DMS153 (cell line): ENCODE measurements at regions not wholly inside any gene's neighbourhood (a gene's known extent, or its start where the extent isn't known, plus 50 kb on each side); places are given as distances from the start of the nearest gene placed in this dataset.
"Not testable (repeated sequence)": the region's sequence is repeated elsewhere in the genome, so short reads cannot be mapped to it uniquely, and the experiment has no call there.

Experiments used
- DNase-seq: peaks from one replicate; lab custom pipeline; 2025; lab: John Stamatoyannopoulos, UW

DNA sequence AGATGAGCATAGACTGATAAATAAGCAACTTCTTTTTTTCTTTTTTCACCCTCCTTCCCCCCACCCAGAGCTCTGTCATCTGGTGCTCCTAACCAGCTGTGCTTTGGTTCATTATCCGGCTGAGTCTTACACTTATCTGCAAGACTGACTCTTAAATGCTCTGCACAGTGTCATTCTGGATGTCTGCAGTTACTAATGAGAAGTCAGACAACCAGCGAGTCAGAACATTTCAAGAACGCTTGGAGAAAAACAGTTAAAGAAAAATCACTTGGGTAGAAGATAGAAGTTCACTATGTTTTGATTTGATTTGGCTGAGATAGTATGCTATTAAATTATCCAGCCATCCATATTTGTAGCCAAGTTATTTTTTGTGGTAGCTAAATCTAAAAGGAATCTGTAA lies 328.9 kb upstream of the PRICKLE1 start:
- no peak for DNase-seq

DNA sequence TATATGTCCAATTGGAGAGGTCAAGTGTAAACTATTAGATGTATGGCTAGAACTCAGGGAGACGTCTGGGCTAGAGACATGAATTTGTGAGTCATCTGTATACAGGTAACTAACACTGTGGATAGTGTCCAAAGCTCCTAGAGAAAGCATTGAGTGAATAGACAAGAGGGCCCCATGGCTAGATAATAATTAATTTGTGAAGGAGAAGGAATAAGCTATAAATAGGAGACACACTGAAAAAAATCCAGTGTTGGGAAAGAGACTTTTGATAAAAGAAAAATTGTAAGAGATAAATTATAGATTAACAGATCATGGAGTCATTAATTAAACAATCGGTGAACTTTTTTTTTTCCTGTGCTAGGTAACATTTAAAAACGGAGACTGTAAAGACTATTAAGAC lies 326.6 kb upstream of the PRICKLE1 start:
- DNase-seq, result no peak

DNA sequence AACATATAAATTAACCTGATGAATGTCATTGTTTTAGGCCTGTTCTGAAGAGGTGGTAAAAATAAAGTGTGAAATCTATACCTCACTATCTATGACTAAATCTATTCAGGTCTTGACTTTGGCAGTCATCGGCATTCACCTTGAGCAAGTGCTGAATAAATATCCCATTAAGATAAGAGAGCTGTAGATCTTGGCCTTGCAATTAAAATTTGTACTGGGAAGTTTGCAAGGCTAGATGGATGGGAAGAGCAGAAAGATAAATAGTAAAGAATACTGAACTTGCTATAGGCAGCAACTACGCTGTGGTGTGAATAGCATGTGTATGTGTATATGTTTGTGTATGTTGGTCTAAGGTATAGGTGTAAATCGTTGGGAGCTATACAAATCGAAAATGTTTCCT lies 325.9 kb upstream of the PRICKLE1 start:
- DNase-seq, result no peak

DNA sequence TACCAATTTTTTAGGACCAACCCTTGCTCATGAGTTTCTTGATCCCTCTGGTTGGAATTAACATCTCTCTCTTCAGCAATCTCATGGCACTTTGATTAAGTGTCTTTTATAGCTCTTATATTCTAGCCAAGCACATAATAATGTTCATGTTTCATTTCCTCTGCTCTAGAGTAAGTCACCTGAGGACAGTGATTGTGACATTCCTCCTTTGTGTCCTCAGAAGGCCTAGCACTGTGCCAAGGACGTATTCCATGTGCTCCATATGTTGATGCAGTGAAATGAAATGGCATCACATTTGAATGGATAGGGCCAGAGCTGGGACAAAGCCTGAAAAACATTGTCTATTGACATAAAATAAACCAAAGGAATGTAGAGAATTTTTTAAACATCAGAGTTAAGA lies 322.8 kb upstream of the PRICKLE1 start:
- DNase-seq, result no peak

DNA sequence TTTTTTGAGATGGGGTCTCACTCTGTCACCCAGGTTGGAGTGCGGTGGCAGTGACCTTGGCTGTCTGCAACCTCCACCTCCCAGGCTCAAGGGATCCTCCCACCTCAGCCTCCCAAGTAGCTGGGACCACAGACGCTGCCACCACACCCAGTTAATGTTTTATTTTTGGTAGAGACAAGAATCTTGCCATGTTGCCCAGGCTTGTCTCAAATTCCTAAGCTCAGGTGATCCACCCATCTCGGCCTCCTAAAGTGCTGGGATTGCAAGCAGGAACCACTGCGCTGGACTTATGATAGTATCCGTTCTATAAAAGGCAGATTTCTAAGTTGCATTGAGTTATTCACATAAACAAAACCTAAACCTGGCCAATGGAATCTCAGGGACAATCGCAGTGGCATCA lies 321.1 kb upstream of the PRICKLE1 start:
- DNase-seq, result no peak

DNA sequence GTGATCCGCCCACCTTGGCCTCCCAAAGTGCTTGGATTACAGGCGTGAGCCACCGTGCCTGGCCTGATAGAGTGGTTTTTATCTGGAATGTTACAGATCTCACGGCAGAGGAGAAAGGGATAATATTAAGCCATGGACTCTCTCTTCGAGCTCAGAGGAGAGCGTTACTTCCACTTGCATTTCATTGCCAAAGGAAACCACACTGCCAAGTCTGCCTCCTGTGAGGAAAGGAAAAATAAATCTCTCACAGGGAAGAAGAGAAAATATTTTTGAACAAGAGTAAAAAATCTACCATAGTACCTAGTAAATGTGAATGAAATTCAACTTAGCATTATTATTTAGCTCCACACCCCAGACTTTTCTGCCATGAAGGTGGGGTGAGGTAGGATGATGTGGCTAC lies 319.2 kb upstream of the PRICKLE1 start:
- DNase-seq, result no peak

DNA sequence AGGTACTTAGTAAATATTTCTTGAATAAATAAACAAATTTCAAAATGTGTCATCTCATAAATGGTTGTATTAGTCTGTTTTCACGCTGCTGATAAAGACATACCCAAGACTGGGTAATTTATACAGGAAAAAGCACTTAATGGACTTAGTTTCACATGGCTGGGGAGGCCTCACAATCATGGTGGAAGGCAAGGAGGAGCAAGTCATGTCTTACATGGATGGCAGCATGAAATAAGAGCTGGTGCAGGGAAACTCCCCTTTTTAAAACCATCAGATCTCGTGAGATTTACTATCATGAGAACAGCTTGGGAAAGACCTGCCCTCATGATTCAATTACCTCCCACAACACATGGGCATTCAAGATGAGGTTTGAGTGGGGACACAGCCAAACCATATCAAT lies 317.3 kb upstream of the PRICKLE1 start:
- not testable (repeated sequence) for DNase-seq

DNA sequence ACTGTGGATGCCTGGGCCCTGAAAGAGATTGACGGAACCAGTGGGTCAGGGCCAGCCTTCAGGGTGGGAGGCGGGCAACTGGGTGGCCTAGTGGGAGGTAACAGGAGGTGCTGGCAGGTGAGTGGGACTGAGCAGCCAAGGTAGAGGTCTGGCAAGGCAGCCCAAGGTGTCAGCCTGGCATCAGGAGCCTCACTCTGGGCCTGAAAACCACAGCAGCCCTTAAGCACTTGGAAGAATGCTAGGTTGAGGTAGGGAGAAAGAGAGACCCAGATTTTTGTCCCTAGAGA lies 315.8 kb upstream of the PRICKLE1 start:
- DNase-seq, result no peak

DNA sequence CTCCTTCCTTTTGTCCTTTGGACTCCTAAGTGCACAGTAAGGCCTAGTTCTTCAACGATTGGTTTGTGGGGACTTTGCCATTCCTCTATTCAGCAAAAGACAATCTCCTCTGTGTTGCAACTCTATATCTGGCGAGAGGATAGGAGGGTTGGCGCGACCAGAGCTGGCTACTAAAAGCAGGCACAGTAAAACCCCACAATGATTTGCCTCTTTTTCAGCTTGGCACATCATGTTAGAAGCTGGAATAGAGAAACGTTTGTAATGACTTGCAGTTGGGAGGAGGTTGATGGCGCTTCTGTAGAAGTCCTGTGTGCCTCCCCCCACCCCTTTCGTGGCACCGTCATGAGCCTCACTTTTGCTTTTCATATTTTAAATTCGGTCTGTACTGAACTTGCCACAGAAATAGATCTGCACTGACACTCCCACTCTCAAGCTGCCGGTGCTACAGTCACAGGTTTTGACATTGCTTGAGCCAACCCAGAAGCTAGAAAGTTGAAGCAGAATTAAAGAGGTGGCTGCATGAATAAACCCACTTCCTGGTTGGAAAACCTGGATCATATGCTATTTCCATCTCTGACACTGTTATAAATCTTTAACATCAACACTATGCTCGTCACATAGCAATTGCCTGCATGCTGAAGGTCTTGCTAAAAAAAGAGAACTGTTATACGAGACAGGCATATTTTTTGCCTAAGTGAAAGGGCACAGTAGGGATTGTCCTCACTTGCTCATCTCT lies 315.3 kb upstream of the PRICKLE1 start:
- DNase-seq, result no peak

DNA sequence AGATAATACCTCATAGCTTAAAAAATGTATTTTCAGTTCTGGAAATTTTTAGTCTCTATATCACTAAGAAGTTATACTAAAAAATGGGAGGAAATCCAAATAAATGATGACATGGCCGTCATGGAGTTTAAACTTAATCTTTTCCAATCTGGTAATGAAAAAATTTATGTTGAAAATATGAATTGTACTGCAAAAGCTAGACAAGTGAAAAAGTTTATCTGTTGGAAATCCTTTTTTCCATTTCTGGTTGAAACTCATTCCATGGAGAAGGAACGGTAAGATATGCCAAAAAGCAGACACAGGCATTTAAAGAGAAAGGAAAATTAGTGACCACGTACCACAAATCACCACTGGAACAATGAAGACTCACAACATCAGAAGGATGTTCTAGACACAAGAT lies 314.2 kb upstream of the PRICKLE1 start:
- no peak for DNase-seq

DNA sequence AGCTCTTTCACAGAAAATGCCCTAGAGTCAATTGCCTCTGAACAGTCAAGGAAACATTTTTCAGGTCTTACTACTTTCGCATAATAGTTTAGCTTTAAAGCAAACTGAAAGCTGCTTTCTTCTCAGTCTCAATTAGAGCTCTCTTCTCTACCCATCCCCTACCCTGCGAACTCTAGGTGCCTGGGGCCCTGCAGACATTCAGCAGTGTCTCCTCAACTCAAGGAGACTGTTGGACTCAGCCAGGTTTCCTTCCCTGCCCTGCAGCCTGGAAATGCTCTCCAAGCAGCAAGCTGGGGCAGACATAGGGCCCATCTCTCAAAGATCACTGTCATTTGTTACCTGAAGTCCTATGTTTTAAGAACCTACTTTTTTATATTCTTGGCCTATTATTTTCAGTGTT lies 312.5 kb upstream of the PRICKLE1 start:
- no peak for DNase-seq

DNA sequence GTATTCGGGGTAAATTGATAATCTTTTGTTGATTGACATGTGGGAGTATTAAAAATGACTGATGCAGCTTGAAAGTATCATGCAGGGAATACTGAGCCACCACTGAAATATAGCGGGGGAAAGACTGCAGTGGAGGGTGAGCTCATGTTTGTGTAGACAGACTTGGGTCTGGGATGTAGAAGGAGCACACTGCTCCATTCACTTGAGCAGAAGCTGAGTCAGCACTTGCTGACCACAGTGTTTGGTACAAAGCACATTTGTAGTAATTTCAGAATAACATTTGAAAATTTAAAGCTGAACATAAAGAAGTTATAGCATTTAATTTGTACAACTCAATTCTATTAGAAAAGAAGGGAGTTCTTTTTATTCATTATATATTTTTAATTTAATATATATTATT lies 304.3 kb upstream of the PRICKLE1 start:
- no peak for DNase-seq

DNA sequence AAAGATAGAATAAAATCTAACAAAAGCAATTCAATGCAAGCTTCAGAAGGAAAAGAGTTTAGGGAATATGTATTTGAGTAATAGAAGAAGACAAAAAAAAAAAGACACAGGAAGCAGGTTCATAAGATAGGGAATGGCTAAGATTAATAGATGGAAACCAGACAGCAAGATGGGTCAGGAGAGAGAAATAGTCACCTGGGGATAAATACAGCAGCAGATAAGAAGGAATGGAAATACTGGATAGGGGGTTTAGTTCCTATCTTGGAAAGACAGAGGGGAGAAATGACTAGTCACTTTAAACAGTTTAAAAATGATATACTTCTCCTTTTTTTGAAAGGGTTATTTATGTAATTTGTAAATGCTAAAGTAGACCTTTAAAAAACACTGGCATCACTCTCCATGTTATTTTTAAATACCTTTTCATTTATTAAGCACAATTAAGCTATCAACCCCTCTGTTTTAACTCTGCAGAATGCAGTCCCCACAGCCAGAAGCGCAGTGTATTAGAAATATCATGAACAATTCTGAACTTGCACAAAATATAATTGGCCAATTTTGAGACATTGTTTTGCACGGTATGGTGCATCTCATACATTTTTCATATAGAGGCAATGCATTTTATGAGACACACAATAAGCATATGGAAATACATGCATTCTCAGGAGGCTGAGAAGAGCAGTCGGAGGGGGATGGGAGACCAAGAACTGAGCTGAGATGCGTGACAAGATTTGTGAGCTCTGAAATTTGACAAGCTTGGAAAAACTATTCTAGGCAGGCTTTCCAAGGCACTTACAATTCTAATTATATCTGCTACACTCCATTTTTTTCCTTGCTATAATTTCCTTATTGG lies 303.4 kb upstream of the PRICKLE1 start:
- DNase-seq, result no peak

DNA sequence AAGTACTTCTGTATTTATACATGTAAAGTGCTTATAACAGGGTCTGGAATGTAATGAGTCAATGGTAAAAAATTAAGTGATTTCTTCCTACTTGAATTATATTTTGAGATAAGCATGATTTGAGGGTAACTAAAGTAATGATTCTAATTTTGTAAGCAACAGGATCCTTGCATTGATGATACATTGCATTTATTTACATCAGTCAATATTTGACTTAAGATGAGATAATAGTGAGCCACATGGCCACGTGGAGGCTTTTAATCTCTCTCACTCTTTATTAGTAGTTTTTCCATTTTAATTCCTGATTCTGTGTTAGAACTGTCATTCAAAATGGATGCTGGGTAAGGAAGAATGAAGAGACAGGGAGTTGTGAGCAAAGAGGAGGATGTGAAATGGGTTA lies 298.1 kb upstream of the PRICKLE1 start:
- no peak for DNase-seq

DNA sequence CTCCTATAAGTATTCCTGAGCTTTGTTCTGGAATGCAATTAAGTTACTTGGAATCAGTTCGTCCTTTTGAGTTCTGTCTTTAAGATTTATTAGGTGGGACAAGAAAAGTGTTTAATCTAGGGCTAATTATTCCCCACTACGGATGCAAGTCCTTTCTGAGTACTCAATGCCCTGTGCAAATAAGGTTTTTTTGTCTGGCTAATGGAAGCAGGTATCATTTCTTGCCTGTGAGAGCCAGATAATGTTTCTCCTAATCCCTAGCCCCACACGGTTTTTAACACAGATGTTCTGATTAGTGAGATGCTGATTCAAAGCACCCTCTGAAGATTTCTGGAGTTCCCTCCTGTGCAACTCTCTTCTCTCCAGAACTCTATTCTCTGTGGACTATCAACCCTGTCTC lies 296.6 kb upstream of the PRICKLE1 start:
- no peak for DNase-seq

DNA sequence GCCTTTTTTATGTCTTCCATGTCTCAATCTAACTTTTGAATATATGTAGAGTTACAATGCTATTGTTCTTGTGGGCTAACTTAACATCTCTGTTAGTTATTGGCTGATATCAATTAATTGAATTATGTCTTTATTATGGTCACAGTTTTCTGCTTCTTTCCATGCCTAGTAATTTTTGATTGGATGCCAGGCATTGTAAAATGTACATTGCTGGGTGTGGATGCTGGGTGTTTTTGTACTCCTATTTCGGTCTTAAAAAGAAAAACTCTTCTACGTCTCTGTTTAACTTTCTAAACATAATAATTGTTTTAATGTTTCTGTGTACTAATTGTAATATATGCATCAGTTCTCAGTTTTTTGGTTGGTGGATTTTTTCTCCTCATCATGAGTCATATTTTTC lies 296.1 kb upstream of the PRICKLE1 start:
- no peak for DNase-seq

DNA sequence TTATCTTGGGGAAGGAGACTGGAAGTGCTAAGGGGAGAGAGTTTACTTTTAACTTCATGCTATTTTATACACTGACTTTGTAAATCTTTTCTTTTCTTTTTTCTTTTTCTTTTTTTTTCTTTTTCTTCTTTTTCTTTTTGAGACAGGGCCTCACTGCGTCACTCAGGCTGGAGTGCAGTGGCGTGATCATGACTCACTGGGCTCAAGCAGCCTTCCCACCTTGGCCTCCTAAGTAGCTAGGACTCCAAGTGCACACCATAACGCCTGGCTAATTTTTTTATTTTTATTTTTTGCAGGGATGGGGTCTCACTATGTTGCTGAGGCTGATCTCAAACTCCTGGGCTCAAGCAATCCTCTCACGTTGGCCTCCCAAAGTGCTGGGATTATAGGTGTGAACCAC lies 294.6 kb upstream of the PRICKLE1 start:
- DNase-seq, result no peak

DNA sequence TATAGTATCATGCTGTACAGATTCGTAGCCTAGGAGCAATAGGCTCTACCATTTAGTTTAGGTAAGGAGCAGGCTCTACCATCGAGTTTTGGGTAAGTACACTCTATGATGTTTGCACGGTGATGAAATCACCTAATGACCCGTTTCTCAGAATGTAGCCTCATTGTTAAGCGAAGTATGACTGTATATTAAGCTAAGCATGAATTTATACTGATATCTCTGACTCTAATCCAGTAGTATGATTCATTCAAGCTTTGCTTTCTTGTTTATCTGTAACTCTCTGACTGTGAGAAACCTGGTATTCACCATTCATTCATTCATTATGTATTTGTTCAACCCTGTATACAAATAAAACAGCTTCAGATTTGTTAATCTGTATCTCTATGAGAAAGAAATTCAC lies 283.9 kb upstream of the PRICKLE1 start:
- DNase-seq, result no peak

DNA sequence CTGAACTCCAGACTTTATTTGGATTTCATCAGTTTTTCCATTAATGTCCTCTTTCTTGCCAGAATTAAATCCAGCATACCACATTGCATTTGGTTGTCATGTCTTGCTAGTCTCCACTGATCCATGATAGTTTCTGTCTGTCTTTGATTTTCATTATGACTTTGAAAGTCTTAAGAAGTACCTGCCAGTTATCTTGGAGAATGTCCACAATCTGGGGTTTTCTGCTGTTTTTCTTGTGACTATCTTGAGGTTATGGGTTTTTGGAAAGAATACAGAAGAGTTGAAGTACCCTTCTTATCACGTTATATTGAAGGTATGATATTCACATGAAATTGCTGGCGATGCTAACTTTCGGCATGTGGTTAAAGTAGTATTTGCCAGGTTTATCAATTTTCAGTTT lies 282.3 kb upstream of the PRICKLE1 start:
- no peak for DNase-seq

DNA sequence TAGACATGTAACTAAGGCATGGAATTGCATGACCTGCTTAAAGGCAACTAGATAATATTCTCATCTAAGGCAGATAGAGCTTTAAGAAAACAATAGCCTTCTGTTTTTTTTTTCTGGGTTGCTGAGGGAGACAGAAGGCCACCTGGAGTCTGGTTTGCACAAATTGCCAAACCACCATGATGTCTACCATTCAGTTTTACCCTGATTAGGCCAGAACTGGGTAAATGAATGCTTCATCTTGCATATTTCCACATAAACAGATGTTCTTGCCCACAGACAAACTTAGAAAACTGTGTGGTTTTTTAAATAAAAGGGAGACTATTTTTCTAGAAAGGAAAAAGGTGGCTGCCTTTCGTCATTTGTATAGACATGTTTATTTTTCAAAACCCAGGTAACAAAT lies 278.7 kb upstream of the PRICKLE1 start:
- no peak for DNase-seq

DNA sequence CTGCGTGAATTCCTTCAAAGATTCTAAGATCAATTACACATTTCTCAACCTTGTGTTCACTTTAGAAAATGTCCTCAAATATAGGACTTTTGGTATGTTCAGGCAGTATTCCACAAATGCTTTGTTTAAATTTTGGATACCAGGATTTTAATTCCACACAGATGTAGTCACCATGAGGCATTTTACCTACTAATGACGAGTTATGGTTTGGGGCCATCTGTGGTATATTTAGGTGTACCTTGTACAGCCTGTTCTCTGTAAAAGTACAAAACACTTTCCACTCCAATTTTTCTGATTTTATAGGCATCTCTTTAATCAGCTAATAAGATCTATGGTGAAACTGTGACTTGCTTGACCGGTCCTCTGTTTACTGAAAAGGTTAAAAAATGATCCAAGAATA lies 275.7 kb upstream of the PRICKLE1 start:
- no peak for DNase-seq

DNA sequence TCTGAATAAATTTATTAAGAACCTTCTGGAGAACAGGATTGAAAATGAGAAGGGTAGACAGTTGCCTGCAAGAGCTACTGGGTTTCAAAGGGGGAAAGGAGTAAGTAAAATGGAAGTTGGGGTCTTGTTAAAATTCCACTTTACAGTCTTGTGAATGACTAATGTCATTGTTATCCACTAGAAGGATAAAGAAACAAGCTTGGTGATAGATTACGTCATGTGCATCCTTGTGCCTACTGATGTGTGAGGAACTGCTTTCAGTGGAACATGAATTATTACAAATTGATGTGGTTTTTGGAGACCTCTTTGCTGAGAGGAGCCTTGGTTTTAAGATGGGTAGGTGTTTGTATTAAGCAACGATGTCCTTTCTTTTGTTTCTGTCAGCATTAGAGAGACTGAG lies 272.5 kb upstream of the PRICKLE1 start:
- no peak for DNase-seq

DNA sequence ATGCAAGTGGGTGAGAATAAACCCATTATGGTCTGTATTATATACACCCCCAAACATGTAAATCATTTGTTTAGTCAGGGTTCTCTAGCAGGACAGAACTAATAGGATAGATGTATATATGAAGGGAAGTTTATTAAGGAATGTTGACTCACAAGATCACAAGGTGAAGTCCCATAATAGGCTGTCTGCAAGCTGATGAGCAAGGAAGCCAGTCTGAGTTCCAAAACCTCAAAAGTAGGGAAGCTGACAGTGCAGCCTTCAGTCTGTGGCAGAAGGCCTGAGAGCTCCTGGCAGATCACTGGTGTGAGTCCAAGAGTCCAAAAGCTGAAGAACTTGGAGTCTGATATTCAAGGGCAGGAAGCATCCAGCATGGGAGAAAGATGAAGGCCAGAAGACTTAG lies 270.8 kb upstream of the PRICKLE1 start:
- not testable (repeated sequence) for DNase-seq

DNA sequence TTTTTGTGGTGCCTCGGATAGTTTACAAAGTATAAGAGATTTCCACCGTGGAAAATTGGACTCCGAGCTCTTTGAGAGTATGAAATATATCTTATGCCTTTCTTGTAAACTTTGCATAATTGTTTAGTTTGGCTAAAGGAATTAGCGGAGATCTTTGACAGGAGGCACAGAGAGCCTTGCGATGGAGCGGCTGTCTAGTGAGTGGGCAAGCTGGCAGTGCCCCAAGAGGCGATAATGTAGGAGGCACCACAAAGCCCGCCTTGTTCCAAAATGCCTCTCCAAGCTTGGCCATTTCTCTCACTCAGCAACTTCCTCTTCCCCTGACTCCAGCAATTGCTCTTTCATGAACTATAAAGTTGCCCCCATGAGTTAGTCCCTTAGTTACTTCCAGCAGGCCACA lies 270.1 kb upstream of the PRICKLE1 start:
- DNase-seq, result no peak
